Colonic mucosa (tissue), 4 donors: ENCODE measurements at regions not wholly inside any gene's neighbourhood (a gene's known extent, or its start where the extent isn't known, plus 50 kb on each side); places are given as distances from the start of the nearest gene placed in this dataset.
"Not testable (repeated sequence)": the region's sequence is repeated elsewhere in the genome, so short reads cannot be mapped to it uniquely, and the experiment has no call there.

ENCODE experiments used
- DNase-seq: peaks from one replicate; pipeline ENCODE4 v3.0.0-alpha.2; 2020
- H3K27ac ChIP-seq: fragments of 200-600 bp; one replicate; pipeline ENCODE4 v1.8.0; 2021
- H3K27me3 ChIP-seq: fragments of 200-600 bp; one replicate; pipeline ENCODE4 v1.8.0; 2021
- H3K36me3 ChIP-seq: fragments of 200-600 bp; one replicate; pipeline ENCODE4 v1.8.0; 2021
- H3K4me1 ChIP-seq: fragments of 200-600 bp; one replicate; pipeline ENCODE4 v1.8.0; 2021; ENCODE audit warnings: mild to moderate bottlenecking
- H3K4me3 ChIP-seq: fragments of 200-600 bp; one replicate; pipeline ENCODE4 v1.8.0; 2021
- H3K9ac ChIP-seq, 2 donors: one replicate each; pipeline ENCODE4 v1.7.0; 2013; ENCODE audit warnings: control low read depth in 2 of 2, low read depth in 2 of 2, low read length in 2 of 2
- H3K9me3 ChIP-seq: fragments of 200-600 bp; one replicate; pipeline ENCODE4 v1.8.0; 2021
- CTCF ChIP-seq: fragments of 200-600 bp; IDR thresholded peaks from one replicate; pipeline ENCODE4 v1.8.0; 2022; ENCODE audit warnings: antibody characterized with exemption, mild to moderate bottlenecking
- intact Hi-C: fragments of 100-400 bp; cut with DNase I; formaldehyde crosslinking; loops from one replicate; pipeline ENCODE4 v1.14.1; 2022
- donor health status: healthy.
- donor health status: DM: no; HTN: no; CAD: no.
- donor health status: DM: no; HTN: no; CAD: no.

GRCh38 chr12:96085475-96085874 is 50.1 kb upstream of the LTA4H start:
- Histone ChIP-seq H3K4me3 (no peak overlapping the region), H3K4me1 (no peaks in the 10 kb centered on the region), H3K9me3 (no peaks in the 10 kb centered on the region), H3K27me3 (no peaks in the 10 kb centered on the region), H3K36me3 (no peaks in the 10 kb centered on the region), H3K9ac (no peak overlapping the region), H3K27ac (no peak overlapping the region)
- no peak for TF ChIP-seq CTCF
- DNase-seq = no peak
- intact Hi-C loops = no loop called here

GRCh38 chr12:96086190-96086589 is 50.8 kb upstream of the LTA4H start:
- H3K9ac ChIP-seq, H3K4me1 ChIP-seq, H3K36me3 ChIP-seq, H3K27me3 ChIP-seq, intact Hi-C loops, H3K9me3 ChIP-seq, H3K27ac ChIP-seq, H3K4me3 ChIP-seq, DNase-seq: not testable (repeated sequence)

- H3K36me3 ChIP-seq = no peaks in the 10 kb centered on the region
- H3K9me3 ChIP-seq = no peaks in the 10 kb centered on the region
- DNase-seq = no peak
- H3K9ac ChIP-seq = no peak overlapping the region
- TF ChIP-seq CTCF = no peak
- H3K4me1 ChIP-seq = no peaks in the 10 kb centered on the region
- intact Hi-C loops = no loop called here
- no peaks in the 10 kb centered on the region for H3K27me3 ChIP-seq
- H3K27ac ChIP-seq = no peak overlapping the region
- no peak overlapping the region for H3K4me3 ChIP-seq
Observed at GRCh38 chr12:96091833-96092232, 56.4 kb upstream of the LTA4H start.

GRCh38 chr12:96093543-96094196 is 58.3 kb upstream of the LTA4H start:
- no peak overlapping the region for H3K4me3 ChIP-seq
- H3K27me3 ChIP-seq = no peaks in the 10 kb centered on the region
- H3K4me1 ChIP-seq = no peaks in the 10 kb centered on the region
- H3K36me3 ChIP-seq = no peaks in the 10 kb centered on the region
- TF ChIP-seq CTCF = no peak
- no peak overlapping the region for H3K9ac ChIP-seq
- intact Hi-C loops = no loop called here
- no peaks in the 10 kb centered on the region for H3K9me3 ChIP-seq
- no peak overlapping the region for H3K27ac ChIP-seq
- no peak for DNase-seq

GRCh38 chr12:96094201-96094600 is 58.8 kb upstream of the LTA4H start:
- Histone ChIP-seq H3K9me3 (no peaks in the 10 kb centered on the region), H3K27me3 (no peaks in the 10 kb centered on the region), H3K36me3 (no peaks in the 10 kb centered on the region), H3K4me1 (no peaks in the 10 kb centered on the region), H3K27ac (no peak overlapping the region), H3K4me3 (no peak overlapping the region), H3K9ac (no peak overlapping the region)
- no peak for DNase-seq
- no peak for TF ChIP-seq CTCF
- intact Hi-C loops = no loop called here

GRCh38 chr12:96098631-96099030 is 63.2 kb upstream of the LTA4H start:
- Histone ChIP-seq H3K27me3 (no peaks in the 10 kb centered on the region), H3K4me3 (no peak overlapping the region), H3K27ac (no peak overlapping the region), H3K4me1 (no peaks in the 10 kb centered on the region), H3K36me3 (no peaks in the 10 kb centered on the region), H3K9me3 (no peaks in the 10 kb centered on the region), H3K9ac (no peak overlapping the region)
- no peak for TF ChIP-seq CTCF
- no peak for DNase-seq
- intact Hi-C loops = no loop called here
